GM12878 (cell line): ENCODE measurements at regions not wholly inside any gene's neighbourhood (a gene's known extent, or its start where the extent isn't known, plus 50 kb on each side); places are given as distances from the start of the nearest gene placed in this dataset.

Experiments used
- ATAC-seq: fragments of 200-7000 bp; cut with Tn5 transposase; 3 replicates; pipeline ENCODE4 v1.9.1; 2020; ENCODE audit warnings: mild to moderate bottlenecking, moderate library complexity
- BruUV-seq: library from RNA; stranded (reverse); fragments of 400-500 nt; replicated peaks from 2 replicates; lab custom pipeline; 2021; lab: Mats Ljungman, UMichigan
- CTCF ChIA-PET: fragments of 300-600 bp; sonication (Branson Sonifier 250); formaldehyde crosslinking; extraction: SDS; loops from one replicate; lab custom pipeline; 2021; ENCODE audit warnings: inconsistent platforms; lab: Yijun Ruan, JAX
- POLR2A ChIA-PET: fragments of 350-600 bp; formaldehyde crosslinking; extraction: SDS; loops from one replicate; lab custom pipeline; 2021; ENCODE audit warnings: inconsistent platforms; lab: Charles Lee
- RAD21 ChIA-PET: fragments of 300-600 bp; sonication (Branson Sonifier 250); formaldehyde crosslinking; loops from one replicate; lab custom pipeline; 2023; ENCODE audit warnings: antibody characterized with exemption; ENCODE audit not compliant: unreplicated experiment; lab: Charles Lee
- SMC1A ChIA-PET: fragments of 300-600 bp; sonication (Branson Sonifier 250); formaldehyde crosslinking; loops from one replicate; lab custom pipeline; 2023; ENCODE audit not compliant: unreplicated experiment, uncharacterized antibody; lab: Charles Lee
- DNase-seq: peaks from one replicate; pipeline ENCODE4 v3.0.0-alpha.2; 2011; ENCODE audit warnings: low read depth, low spot score
- FAIRE-seq: peaks from 3 replicates; lab custom pipeline; 2011; peaks lifted over from hg19 to GRCh38; lab: Jason Lieb, UNC
- H2AFZ ChIP-seq: 2 replicates; pipeline ENCODE4 v1.6.0; 2011; ENCODE audit warnings: low read depth, low read length, control low read depth; ENCODE audit not compliant: control insufficient read depth
- H3K27ac ChIP-seq: 2 replicates; pipeline ENCODE4 v1.5.1; 2011; ENCODE audit warnings: control low read depth; ENCODE audit not compliant: control insufficient read depth, insufficient read depth
- H3K27me3 ChIP-seq, 2 experiments: replicated peaks in 1 of 2; 2 replicates each; pipeline versions ENCODE4 v1.6.0 to v1.6.1; 2011; ENCODE audit warnings: low read length in 1 of 2; ENCODE audit not compliant: control insufficient read depth in 2 of 2, insufficient read depth in 2 of 2
- H3K36me3 ChIP-seq, 2 experiments: 2 replicates each; pipeline ENCODE4 v1.5.1; 2011; ENCODE audit warnings: low read length in 1 of 2; ENCODE audit not compliant: control insufficient read depth in 2 of 2, insufficient read depth in 2 of 2
- H3K4me1 ChIP-seq: 2 replicates; pipeline ENCODE4 v1.6.1; 2011; ENCODE audit warnings: mild to moderate bottlenecking, low read length, moderate library complexity, mixed read lengths; ENCODE audit not compliant: control insufficient read depth, insufficient read depth
- H3K4me2 ChIP-seq: 2 replicates; pipeline ENCODE4 v1.6.0; 2011; ENCODE audit warnings: control low read depth; ENCODE audit not compliant: control insufficient read depth, insufficient read depth
- H3K4me3 ChIP-seq: fragments of 200-600 bp; sonication (generic); 2 replicates; pipeline ENCODE4 v1.5.1; 2016
- H3K79me2 ChIP-seq: 2 replicates; pipeline ENCODE4 v1.6.0; 2011; ENCODE audit warnings: low read length; ENCODE audit not compliant: control insufficient read depth, insufficient read depth
- H3K9ac ChIP-seq: 2 replicates; pipeline ENCODE4 v1.8.0; 2011; ENCODE audit warnings: low read length, control low read depth, mixed read lengths; ENCODE audit not compliant: control insufficient read depth, insufficient read depth
- H3K9me3 ChIP-seq: replicated peaks from 3 replicates; pipeline ENCODE4 v1.5.1; 2011; ENCODE audit warnings: mild to moderate bottlenecking, low read length; ENCODE audit not compliant: control insufficient read depth, insufficient read depth
- H4K20me1 ChIP-seq: 2 replicates; pipeline ENCODE4 v1.6.0; 2011; ENCODE audit not compliant: control insufficient read depth, insufficient read depth
- ATF7 ChIP-seq: fragments of 450-650 bp; IDR thresholded peaks from 2 replicates; pipeline ENCODE4 v1.6.1; 2016; ENCODE audit warnings: low read depth, mild to moderate bottlenecking
- BACH1 ChIP-seq: fragments of 450-650 bp; IDR thresholded peaks from 2 replicates; pipeline ENCODE4 v1.6.1; 2017; ENCODE audit warnings: mild to moderate bottlenecking, borderline replicate concordance
- CBX3 ChIP-seq: fragments of 200-600 bp; sonication (generic); IDR thresholded peaks from 2 replicates; pipeline ENCODE4 v1.6.1; 2016; ENCODE audit warnings: low read depth, borderline replicate concordance
- FOS ChIP-seq: IDR thresholded peaks from 3 replicates; pipeline ENCODE4 v1.6.1; 2011; ENCODE audit warnings: borderline replicate concordance; ENCODE audit not compliant: insufficient read length; ENCODE audit errors: extremely low read depth
- GABPA ChIP-seq: IDR thresholded peaks from 2 replicates; pipeline ENCODE4 v1.6.1; 2014; ENCODE audit warnings: antibody characterized with exemption, low read depth, mild to moderate bottlenecking, inconsistent platforms
- JUND ChIP-seq: IDR thresholded peaks from 2 replicates; pipeline ENCODE4 v1.6.1; 2012; ENCODE audit warnings: low read depth, mild to moderate bottlenecking, low read length, improper control_type of control experiment, moderate library complexity
- NBN ChIP-seq: fragments of 450-650 bp; IDR thresholded peaks from 2 replicates; pipeline ENCODE4 v1.6.1; 2016
- NR2C1 ChIP-seq: fragments of 450-650 bp; IDR thresholded peaks from 2 replicates; pipeline ENCODE4 v1.6.1; 2017; ENCODE audit warnings: antibody characterized with exemption, mild to moderate bottlenecking, moderate library complexity
- NR2F1 ChIP-seq: fragments of 450-650 bp; conservative IDR thresholded peaks from 2 replicates; pipeline ENCODE4 v1.6.1; 2017; ENCODE audit warnings: mild to moderate bottlenecking
- NRF1 ChIP-seq: conservative IDR thresholded peaks from 2 replicates; pipeline ENCODE4 v1.6.1; 2011; ENCODE audit warnings: mild to moderate bottlenecking, low read depth, low read length, improper control_type of control experiment
- POLR2AphosphoS2 ChIP-seq: IDR thresholded peaks from 2 replicates; pipeline ENCODE4 v1.6.1; 2011; ENCODE audit warnings: low read depth, mild to moderate bottlenecking, low read length, improper control_type of control experiment, moderate library complexity
- RB1 ChIP-seq: fragments of 450-650 bp; formaldehyde crosslinking; IDR thresholded peaks from 2 replicates; pipeline ENCODE4 v1.6.1; 2017; ENCODE audit warnings: mild to moderate bottlenecking, borderline replicate concordance
- SIX5 ChIP-seq: IDR thresholded peaks from 2 replicates; pipeline ENCODE4 v1.6.1; 2011; ENCODE audit warnings: mild to moderate bottlenecking, low read depth, low read length, moderate library complexity; ENCODE audit not compliant: severe bottlenecking
- SMAD1 ChIP-seq: fragments of 450-650 bp; IDR thresholded peaks from 2 replicates; pipeline ENCODE4 v1.6.1; 2018; ENCODE audit warnings: mild to moderate bottlenecking, low read depth; ENCODE audit not compliant: partially characterized antibody
- SPI1 ChIP-seq: IDR thresholded peaks from 2 replicates; pipeline ENCODE4 v1.6.1; 2011; ENCODE audit warnings: low read depth, mild to moderate bottlenecking, low read length, moderate library complexity, borderline replicate concordance; ENCODE audit not compliant: insufficient read depth
- TCF7 ChIP-seq: IDR thresholded peaks from 2 replicates; pipeline ENCODE4 v1.6.1; 2014; ENCODE audit warnings: antibody characterized with exemption, borderline replicate concordance
- WGBS: methylation state at CpG from one replicate; pipeline ENCODE4 v1.1.6; 2016; ENCODE audit warnings: low lambda C conversion rate; ENCODE audit not compliant: insufficient replicate concordance, insufficient coverage; ENCODE audit errors: missing lambda C conversion rate; 5-methylcytosine and 5-hydroxymethylcytosine counted together
- in situ Hi-C: fragments of 300-500 bp; cut with MboI; formaldehyde crosslinking; loops from 9 replicates; pipeline ENCODE4 v1.14.3; 2018; ENCODE audit warnings: mixed read lengths
- intact Hi-C: fragments of 100-400 bp; cut with micrococcal nuclease; formaldehyde crosslinking; loops from one replicate; pipeline ENCODE4 v1.14.2; 2022; ENCODE audit not compliant: unreplicated experiment
- TF ChIP-seq, protein P1 (sequence below): IDR thresholded peaks from 2 replicates; pipeline ENCODE4 v1.6.1; 2012; ENCODE audit warnings: low read length, inconsistent platforms
- TF ChIP-seq, protein P2 (sequence below): IDR thresholded peaks from 2 replicates; pipeline ENCODE4 v1.6.1; 2011; ENCODE audit warnings: borderline replicate concordance, low read depth, mild to moderate bottlenecking, moderate library complexity, low read length; ENCODE audit not compliant: insufficient read depth, poor library complexity, severe bottlenecking

DNA sequence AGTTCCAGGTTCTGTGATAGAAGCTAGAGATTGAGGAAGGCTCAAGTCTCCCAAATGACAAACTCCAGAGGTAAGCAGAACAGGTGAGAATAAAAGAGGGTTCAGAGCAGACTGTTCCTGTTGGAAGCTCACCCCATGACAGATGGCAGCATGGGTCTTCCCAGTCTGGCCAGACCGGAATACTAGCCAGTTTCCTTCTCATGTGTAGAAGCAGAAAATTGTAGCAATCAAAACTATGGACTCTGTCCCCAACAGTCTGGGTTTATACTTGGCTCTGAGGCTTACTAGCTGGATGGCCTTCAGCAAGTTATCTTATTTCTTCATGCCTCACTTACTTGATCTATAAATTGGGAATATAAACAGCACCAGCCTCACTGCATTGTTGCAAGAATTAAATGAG is 494.8 kb downstream of the MN1 start:
- WGBS, result 0% methylated on average over 1 of the region's 1 CpG
- Histone ChIP-seq H2AFZ (no peak overlapping the region), H3K4me1 (no peaks in the 10 kb centered on the region), H3K27me3 (no peaks in the 10 kb centered on the region), H4K20me1 (no peaks in the 10 kb centered on the region), H3K4me2 (no peak overlapping the region), H3K36me3 (no peaks in the 10 kb centered on the region), H3K27ac (no peak overlapping the region), H3K9ac (no peak overlapping the region), H3K9me3 (no peaks in the 10 kb centered on the region), H3K4me3 (no peak overlapping the region), H3K79me2 (no peaks in the 10 kb centered on the region)
- BruUV-seq, result no TSS peak
- DNase-seq (no peak), FAIRE-seq (no peak), ATAC-seq (no peak)
- TF ChIP-seq GABPA, result no peak
- no peak for TF ChIP-seq NBN
- no peak for TF ChIP-seq CBX3
- TF ChIP-seq SMAD1, result no peak
- no peak for TF ChIP-seq ATF7
- no peak for TF ChIP-seq NR2C1
- TF ChIP-seq BACH1, result no peak
- no peak for TF ChIP-seq FOS
- no peak for TF ChIP-seq SPI1
- TF ChIP-seq POLR2AphosphoS2, result no peak
- TF ChIP-seq, protein P1, sequence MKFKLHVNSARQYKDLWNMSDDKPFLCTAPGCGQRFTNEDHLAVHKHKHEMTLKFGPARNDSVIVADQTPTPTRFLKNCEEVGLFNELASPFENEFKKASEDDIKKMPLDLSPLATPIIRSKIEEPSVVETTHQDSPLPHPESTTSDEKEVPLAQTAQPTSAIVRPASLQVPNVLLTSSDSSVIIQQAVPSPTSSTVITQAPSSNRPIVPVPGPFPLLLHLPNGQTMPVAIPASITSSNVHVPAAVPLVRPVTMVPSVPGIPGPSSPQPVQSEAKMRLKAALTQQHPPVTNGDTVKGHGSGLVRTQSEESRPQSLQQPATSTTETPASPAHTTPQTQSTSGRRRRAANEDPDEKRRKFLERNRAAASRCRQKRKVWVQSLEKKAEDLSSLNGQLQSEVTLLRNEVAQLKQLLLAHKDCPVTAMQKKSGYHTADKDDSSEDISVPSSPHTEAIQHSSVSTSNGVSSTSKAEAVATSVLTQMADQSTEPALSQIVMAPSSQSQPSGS, result no peak
- TF ChIP-seq, protein P2, sequence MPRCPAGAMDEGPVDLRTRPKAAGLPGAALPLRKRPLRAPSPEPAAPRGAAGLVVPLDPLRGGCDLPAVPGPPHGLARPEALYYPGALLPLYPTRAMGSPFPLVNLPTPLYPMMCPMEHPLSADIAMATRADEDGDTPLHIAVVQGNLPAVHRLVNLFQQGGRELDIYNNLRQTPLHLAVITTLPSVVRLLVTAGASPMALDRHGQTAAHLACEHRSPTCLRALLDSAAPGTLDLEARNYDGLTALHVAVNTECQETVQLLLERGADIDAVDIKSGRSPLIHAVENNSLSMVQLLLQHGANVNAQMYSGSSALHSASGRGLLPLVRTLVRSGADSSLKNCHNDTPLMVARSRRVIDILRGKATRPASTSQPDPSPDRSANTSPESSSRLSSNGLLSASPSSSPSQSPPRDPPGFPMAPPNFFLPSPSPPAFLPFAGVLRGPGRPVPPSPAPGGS, result no peak
- no peak for TF ChIP-seq NR2F1
- no peak for TF ChIP-seq SIX5
- TF ChIP-seq JUND, result no peak
- no peak for TF ChIP-seq TCF7
- no peak for TF ChIP-seq NRF1
- TF ChIP-seq RB1, result no peak
- in situ Hi-C loops, result no loop called here
- SMC1A ChIA-PET, result interaction anchor here (1.1 kb wide), 1 partner anchor 13 kb away, joined by 4 read pairs; no protein-coding TSS in a partner anchor
- CTCF ChIA-PET, result no interaction called here
- intact Hi-C loops, result no loop called here
- POLR2A ChIA-PET, result no interaction called here
- RAD21 ChIA-PET, result no interaction called here
